SK-N-MC (cell line): ENCODE measurements at regions not wholly inside any gene's neighbourhood (a gene's known extent, or its start where the extent isn't known, plus 50 kb on each side); places are given as distances from the start of the nearest gene placed in this dataset.

Source experiments
- EZH2 ChIP-seq: fragments of 200-600 bp; sonication (generic); IDR thresholded peaks from one replicate; pipeline ENCODE4 v1.6.1; 2017; ENCODE audit warnings: antibody characterized with exemption
- FOXP2 ChIP-seq: optimal IDR thresholded peaks from 2 replicates; pipeline ENCODE3; 2011; ENCODE audit warnings: mild to moderate bottlenecking, moderate library complexity; ENCODE audit not compliant: insufficient read depth; ENCODE audit errors: extremely low read length, control extremely low read depth
- POLR2AphosphoS5 ChIP-seq: IDR thresholded peaks from 2 replicates; pipeline ENCODE4 v1.6.1; 2012; ENCODE audit warnings: mild to moderate bottlenecking, low read depth, low read length, borderline replicate concordance

- no peak for TF ChIP-seq POLR2AphosphoS5
- TF ChIP-seq EZH2 = no peak
- TF ChIP-seq FOXP2 = no peak
These were observed 187.8 kb upstream of the JAG1 start for GRCh38 chr20:10861619-10862018.
